Caki2 (cell line): ENCODE measurements at regions not wholly inside any gene's neighbourhood (a gene's known extent, or its start where the extent isn't known, plus 50 kb on each side); places are given as distances from the start of the nearest gene placed in this dataset.
"Not testable (repeated sequence)": the region's sequence is repeated elsewhere in the genome, so short reads cannot be mapped to it uniquely, and the experiment has no call there.

Source experiments
- DNase-seq: peaks from one replicate; pipeline ENCODE4 v3.0.0-alpha.2; 2015; ENCODE audit warnings: low read depth
- in situ Hi-C: cut with HindIII; loops from 2 replicates; pipeline ENCODE4 v1.10.0; 2016; ENCODE audit warnings: low sequenced_read_pairs, low pct_unique_long_range_greater_than_20kb, mixed read lengths

GRCh38 chr11:72525466-72525865, 91.1 kb upstream of the CLPB start:
- DNase-seq: no peak
- in situ Hi-C loops: no loop called here

GRCh38 chr11:72524711-72525110, 90.4 kb upstream of the CLPB start:
- in situ Hi-C loops: no loop called here
- no peak for DNase-seq

- in situ Hi-C loops: no loop called here
- no peak for DNase-seq
These were observed 89.7 kb upstream of the CLPB start for GRCh38 chr11:72523991-72524390.

- DNase-seq: no peak
- in situ Hi-C loops: no loop called here
These were observed 87.9 kb upstream of the CLPB start for GRCh38 chr11:72522186-72522585.

GRCh38 chr11:72521664-72522063, 87.3 kb upstream of the CLPB start:
- in situ Hi-C loops: no loop called here
- no peak for DNase-seq

- DNase-seq: no peak
- in situ Hi-C loops: no loop called here
These were observed 86.5 kb upstream of the CLPB start for GRCh38 chr11:72520815-72521214.

GRCh38 chr11:72519882-72520281, 85.6 kb upstream of the CLPB start:
- in situ Hi-C loops, DNase-seq: not testable (repeated sequence)

- DNase-seq: no peak
- in situ Hi-C loops: no loop called here
These were observed 85.0 kb upstream of the CLPB start for GRCh38 chr11:72519220-72519881.

GRCh38 chr11:72514331-72514730, 80.0 kb upstream of the CLPB start:
- in situ Hi-C loops: no loop called here
- no peak for DNase-seq

GRCh38 chr11:72513411-72513810, 79.1 kb upstream of the CLPB start:
- in situ Hi-C loops: no loop called here

GRCh38 chr11:72512956-72513355, 78.6 kb upstream of the CLPB start:
- in situ Hi-C loops: no loop called here
- no peak for DNase-seq

More at GRCh38 chr11:72513411-72513810, 79.1 kb upstream of the CLPB start:
- DNase-seq: no peak

- peak; percentile 12 for DNase-seq
- in situ Hi-C loops: no loop called here
These were observed 77.2 kb upstream of the CLPB start for GRCh38 chr11:72511393-72512047.

- no peak for DNase-seq
- in situ Hi-C loops: no loop called here
These were observed 72.7 kb upstream of the CLPB start for GRCh38 chr11:72507050-72507449.

GRCh38 chr11:72497731-72498130, 63.4 kb upstream of the CLPB start:
- in situ Hi-C loops: no loop called here
- DNase-seq: no peak

- DNase-seq: no peak
- in situ Hi-C loops: no loop called here
These were observed 59.7 kb upstream of the CLPB start for GRCh38 chr11:72494109-72494429.

- in situ Hi-C loops: no loop called here
- no peak for DNase-seq
These were observed 59.2 kb upstream of the CLPB start for GRCh38 chr11:72493426-72494108.

GRCh38 chr11:72491001-72491400, 56.7 kb upstream of the CLPB start:
- in situ Hi-C loops: no loop called here
- DNase-seq: no peak
